Muscle layer of colon (tissue), 2 donors: ENCODE measurements at regions not wholly inside any gene's neighbourhood (a gene's known extent, or its start where the extent isn't known, plus 50 kb on each side); places are given as distances from the start of the nearest gene placed in this dataset.

Experiments
- H3K27ac ChIP-seq: one replicate; pipeline ENCODE4 v1.7.0; 2013; ENCODE audit warnings: low read depth, mild to moderate bottlenecking, low read length, moderate library complexity
- H3K27me3 ChIP-seq, 2 donors: one replicate each; pipeline ENCODE4 v1.7.0; 2013; ENCODE audit warnings: low read length in 2 of 2, mild to moderate bottlenecking in 2 of 2; ENCODE audit not compliant: insufficient read depth in 2 of 2, control insufficient read depth in 1 of 2
- H3K36me3 ChIP-seq: one replicate; pipeline ENCODE4 v1.7.0; 2013; ENCODE audit warnings: mild to moderate bottlenecking, low read length; ENCODE audit not compliant: insufficient read depth
- H3K4me1 ChIP-seq: one replicate; pipeline ENCODE4 v1.7.0; 2013; ENCODE audit warnings: mild to moderate bottlenecking, low read length; ENCODE audit not compliant: insufficient read depth
- H3K4me3 ChIP-seq, 2 donors: one replicate each; pipeline ENCODE4 v1.7.0; 2013; ENCODE audit warnings: low read length in 2 of 2, low read depth in 1 of 2, mild to moderate bottlenecking in 1 of 2, moderate library complexity in 1 of 2
- H3K9ac ChIP-seq: one replicate; pipeline ENCODE4 v1.7.0; 2013; ENCODE audit warnings: low read length
- H3K9me3 ChIP-seq: one replicate; pipeline ENCODE4 v1.7.0; 2013; ENCODE audit warnings: mild to moderate bottlenecking, low read length
- donor health status: abdominal sarcoma.
- donor health status: Adenocarcinoma of cecum.

DNA sequence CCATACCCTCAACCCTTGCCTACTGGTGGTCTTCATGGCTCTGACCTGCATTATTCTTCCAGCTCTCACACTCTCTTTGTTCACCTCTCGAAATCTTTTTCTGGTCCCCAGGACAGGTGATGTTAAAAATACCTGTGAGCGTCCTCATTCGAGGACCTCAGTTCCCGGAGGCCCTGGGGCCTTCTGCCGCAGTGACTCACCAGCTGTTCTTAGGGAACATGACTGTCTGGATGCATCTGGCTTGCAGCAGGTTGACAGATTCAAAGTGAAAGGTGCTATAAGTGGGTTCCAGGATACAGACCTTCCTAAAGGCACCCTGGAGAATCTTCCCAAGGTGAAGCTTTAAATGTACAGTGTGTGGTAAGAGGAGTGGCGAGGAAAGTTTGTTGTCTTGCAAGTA lies 210.4 kb upstream of the KCNG1 start:
- Histone ChIP-seq H3K9me3 (no peaks in the 10 kb centered on the region), H3K9ac (no peak overlapping the region), H3K4me3 (no peak overlapping the region), H3K27ac (no peak overlapping the region), H3K27me3 (no peaks in the 10 kb centered on the region), H3K36me3 (no peaks in the 10 kb centered on the region), H3K4me1 (no peaks in the 10 kb centered on the region)

- no peak overlapping the region for H3K9ac ChIP-seq
- no peak overlapping the region for H3K4me3 ChIP-seq
- no peak overlapping the region for H3K27ac ChIP-seq
- no peaks in the 10 kb centered on the region for H3K27me3 ChIP-seq
- H3K4me1 ChIP-seq: no peaks in the 10 kb centered on the region
- H3K9me3 ChIP-seq: no peaks in the 10 kb centered on the region
- H3K36me3 ChIP-seq: no peaks in the 10 kb centered on the region
Measured at GRCh38 chr20:51230727-51231126, 207.8 kb upstream of the KCNG1 start.

- Histone ChIP-seq H3K9ac (no peak overlapping the region), H3K9me3 (no peaks in the 10 kb centered on the region), H3K27me3 (no peaks in the 10 kb centered on the region), H3K4me3 (no peak overlapping the region), H3K36me3 (no peaks in the 10 kb centered on the region), H3K4me1 (no peaks in the 10 kb centered on the region), H3K27ac (no peak overlapping the region)
Measured at GRCh38 chr20:51228763-51229162, 205.9 kb upstream of the KCNG1 start.

- Histone ChIP-seq H3K9me3 (no peaks in the 10 kb centered on the region), H3K4me3 (no peak overlapping the region), H3K9ac (no peak overlapping the region), H3K4me1 (no peaks in the 10 kb centered on the region), H3K36me3 (no peaks in the 10 kb centered on the region), H3K27ac (no peak overlapping the region), H3K27me3 (no peaks in the 10 kb centered on the region)
Measured at GRCh38 chr20:51227744-51228143, 204.8 kb upstream of the KCNG1 start.

- Histone ChIP-seq H3K27ac (no peak overlapping the region), H3K4me1 (no peaks in the 10 kb centered on the region), H3K9me3 (no peaks in the 10 kb centered on the region), H3K4me3 (no peak overlapping the region), H3K36me3 (no peaks in the 10 kb centered on the region), H3K9ac (no peak overlapping the region), H3K27me3 (peaks cover 7 to 28% of the 10 kb centered on the region in 2 donors)
Measured at GRCh38 chr20:51223183-51223720, 200.3 kb upstream of the KCNG1 start.

DNA sequence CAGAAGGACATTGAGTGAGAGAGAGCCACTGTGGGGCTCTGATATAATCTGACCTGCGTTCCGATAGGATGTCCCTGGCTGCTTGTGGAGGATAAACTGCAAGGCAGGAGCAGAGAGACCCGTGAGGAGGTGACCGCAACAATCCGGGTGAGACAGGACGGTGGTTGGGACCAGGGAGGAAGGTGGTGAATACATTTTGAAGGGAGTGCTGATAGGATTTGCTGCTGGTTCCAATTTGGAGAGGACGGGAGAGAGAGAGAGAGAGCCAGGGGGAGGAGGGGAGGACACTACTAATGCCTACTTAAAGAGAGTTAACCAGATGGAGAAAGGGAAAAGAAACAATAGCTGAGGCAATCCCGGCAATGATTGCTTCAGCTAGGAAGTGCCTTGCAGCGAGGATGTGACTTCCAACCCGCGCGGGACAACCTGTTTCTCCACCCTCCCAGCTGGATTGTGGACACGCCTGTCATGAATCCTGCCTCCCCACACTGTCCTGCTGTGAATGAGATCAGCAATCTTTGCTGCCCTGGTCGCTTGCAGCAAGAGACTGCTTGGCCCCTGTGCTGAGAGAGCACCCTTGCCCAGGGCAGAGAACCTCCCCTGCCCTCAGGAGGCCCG lies 199.0 kb upstream of the KCNG1 start:
- H3K9ac ChIP-seq: no peak overlapping the region
- no peaks in the 10 kb centered on the region for H3K9me3 ChIP-seq
- no peaks in the 10 kb centered on the region for H3K4me1 ChIP-seq
- no peak overlapping the region for H3K27ac ChIP-seq
- H3K4me3 ChIP-seq: no peak overlapping the region
- H3K36me3 ChIP-seq: no peaks in the 10 kb centered on the region
- peaks cover 7 to 28% of the 10 kb centered on the region in 2 donors for H3K27me3 ChIP-seq

DNA sequence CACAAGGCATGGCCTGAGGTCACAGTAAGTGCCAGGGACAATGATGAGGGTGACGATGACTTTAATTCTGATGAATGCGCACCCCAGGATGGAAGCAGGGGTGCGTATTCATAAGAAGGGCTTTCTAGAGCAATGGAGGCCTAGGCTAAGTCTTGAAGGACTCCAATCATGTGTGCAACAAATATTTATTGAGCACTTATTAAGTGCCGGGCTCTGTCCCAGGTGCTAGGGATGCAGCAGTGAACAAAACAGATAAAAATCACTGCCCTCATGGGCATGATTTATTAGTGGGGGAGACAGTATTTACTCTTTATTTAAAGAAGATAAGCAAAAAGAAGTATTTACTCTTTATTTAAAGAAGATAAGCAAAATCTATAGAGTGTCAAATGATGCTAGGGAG lies 198.2 kb upstream of the KCNG1 start:
- Histone ChIP-seq H3K27ac (no peak overlapping the region), H3K9ac (no peak overlapping the region), H3K4me1 (no peaks in the 10 kb centered on the region), H3K36me3 (no peaks in the 10 kb centered on the region), H3K4me3 (no peak overlapping the region), H3K27me3 (peaks cover 7 to 28% of the 10 kb centered on the region in 2 donors), H3K9me3 (no peaks in the 10 kb centered on the region)

DNA sequence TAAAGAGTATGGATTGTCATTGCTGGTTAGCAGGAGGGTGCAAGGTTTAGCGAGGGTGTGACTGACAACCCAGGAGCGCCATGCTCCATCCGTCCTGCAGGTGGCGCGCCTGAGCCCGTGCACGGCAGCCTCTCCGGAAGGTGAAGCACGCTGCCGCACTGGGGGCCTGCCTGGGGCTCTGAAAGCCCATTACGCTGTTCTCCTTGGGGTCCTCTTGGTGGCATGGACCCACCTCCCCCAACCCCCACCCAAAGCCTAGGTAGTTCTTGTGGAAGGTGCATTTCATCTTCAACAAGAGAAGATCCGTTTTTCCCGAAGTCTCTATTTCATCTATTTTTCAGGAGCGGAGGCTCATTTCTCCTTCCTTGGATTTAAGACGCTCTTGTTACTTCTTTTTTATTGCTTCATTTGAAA lies 197.4 kb upstream of the KCNG1 start:
- no peaks in the 10 kb centered on the region for H3K36me3 ChIP-seq
- H3K9me3 ChIP-seq: no peaks in the 10 kb centered on the region
- peaks cover 7 to 28% of the 10 kb centered on the region in 2 donors for H3K27me3 ChIP-seq
- H3K4me3 ChIP-seq: no peak overlapping the region
- no peaks in the 10 kb centered on the region for H3K4me1 ChIP-seq
- no peak overlapping the region for H3K27ac ChIP-seq
- no peak overlapping the region for H3K9ac ChIP-seq

- Histone ChIP-seq H3K27me3 (peaks cover 7 to 28% of the 10 kb centered on the region in 2 donors), H3K9ac (no peak overlapping the region)
Measured at GRCh38 chr20:51219544-51219943, 196.6 kb upstream of the KCNG1 start.

GRCh38 chr20:51218603-51219002 lies 195.7 kb upstream of the KCNG1 start:
- Histone ChIP-seq H3K27ac (no peak overlapping the region), H3K9ac (no peak overlapping the region), H3K36me3 (no peaks in the 10 kb centered on the region), H3K27me3 (peaks cover 7 to 28% of the 10 kb centered on the region in 2 donors), H3K4me3 (no peak overlapping the region), H3K4me1 (no peaks in the 10 kb centered on the region), H3K9me3 (no peaks in the 10 kb centered on the region)

More at GRCh38 chr20:51219544-51219943, 196.6 kb upstream of the KCNG1 start:
- H3K36me3 ChIP-seq: no peaks in the 10 kb centered on the region
- no peaks in the 10 kb centered on the region for H3K4me1 ChIP-seq
- no peaks in the 10 kb centered on the region for H3K9me3 ChIP-seq
- H3K4me3 ChIP-seq: no peak overlapping the region
- H3K27ac ChIP-seq: no peak overlapping the region

DNA sequence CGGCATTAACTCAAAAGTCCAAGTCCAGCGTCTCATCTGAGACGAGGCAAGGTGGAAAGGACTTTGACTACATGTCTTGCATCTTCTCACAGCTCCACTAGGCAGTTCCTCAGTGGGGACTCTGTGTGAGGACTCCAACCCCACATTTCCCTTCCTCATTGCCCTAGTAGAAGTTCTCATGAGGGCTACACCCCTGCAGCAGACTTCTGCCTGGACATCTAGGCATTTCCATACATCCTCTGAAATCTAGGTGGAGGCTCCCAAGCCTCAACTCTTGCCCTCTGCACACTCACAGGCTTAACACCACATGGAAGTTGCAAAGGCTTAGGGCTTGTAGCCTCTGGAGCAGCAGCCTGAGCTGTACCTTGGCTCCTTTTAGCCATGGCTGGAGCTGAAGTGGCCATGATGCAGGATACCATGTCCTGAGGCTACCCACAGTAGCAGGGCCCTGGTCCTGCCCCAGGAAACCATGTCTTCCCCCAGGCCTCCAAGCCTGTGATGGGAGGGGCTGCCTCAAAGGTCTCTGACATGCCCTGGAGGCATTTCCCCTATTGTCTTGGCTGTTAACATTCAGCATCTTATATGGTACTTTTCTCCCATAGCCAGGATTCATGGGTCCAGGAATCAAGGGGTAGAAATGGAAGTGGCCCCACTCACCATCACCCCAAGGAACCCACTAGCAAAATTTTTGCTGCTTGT lies 194.6 kb upstream of the KCNG1 start:
- H3K27me3 ChIP-seq: peaks cover 7 to 28% of the 10 kb centered on the region in 2 donors

More for the DNA sequence above, 194.6 kb upstream of the KCNG1 start:
- H3K4me3 ChIP-seq: no peak overlapping the region
- no peak overlapping the region for H3K9ac ChIP-seq
- H3K9me3 ChIP-seq: no peaks in the 10 kb centered on the region
- no peaks in the 10 kb centered on the region for H3K36me3 ChIP-seq
- no peaks in the 10 kb centered on the region for H3K4me1 ChIP-seq
- H3K27ac ChIP-seq: no peak overlapping the region
